ENCODE measurements at regions not wholly inside any gene's neighbourhood (a gene's known extent, or its start where the extent isn't known, plus 50 kb on each side); places are given as distances from the start of the nearest gene placed in this dataset.

DNA sequence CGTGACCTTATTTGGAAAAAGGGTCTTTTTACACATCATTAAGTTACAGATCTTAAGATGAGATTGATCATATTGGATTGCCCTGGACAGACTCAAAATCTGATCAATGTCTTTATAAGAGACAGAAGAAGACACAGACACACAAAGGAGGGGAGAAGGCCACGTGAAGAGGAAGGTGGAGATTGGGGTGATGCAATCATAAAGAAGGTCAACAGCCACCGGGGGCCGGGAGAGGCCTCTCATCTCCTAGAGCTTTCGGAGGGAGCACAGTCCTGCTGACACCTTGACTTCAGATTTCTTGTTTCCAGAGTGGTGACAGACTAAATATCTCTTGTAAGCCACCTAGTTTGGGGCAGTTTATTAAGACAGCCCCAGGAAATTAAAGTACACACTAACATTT, 204.6 kb upstream of the CSF3R start:
- no peak for DNase-seq (ENCODE audit: low read depth, low spot score)

GRCh38 chr1:36675931-36676562, 193.3 kb upstream of the CSF3R start:
- no peak for DNase-seq (ENCODE audit: low read depth, low spot score)

DNA sequence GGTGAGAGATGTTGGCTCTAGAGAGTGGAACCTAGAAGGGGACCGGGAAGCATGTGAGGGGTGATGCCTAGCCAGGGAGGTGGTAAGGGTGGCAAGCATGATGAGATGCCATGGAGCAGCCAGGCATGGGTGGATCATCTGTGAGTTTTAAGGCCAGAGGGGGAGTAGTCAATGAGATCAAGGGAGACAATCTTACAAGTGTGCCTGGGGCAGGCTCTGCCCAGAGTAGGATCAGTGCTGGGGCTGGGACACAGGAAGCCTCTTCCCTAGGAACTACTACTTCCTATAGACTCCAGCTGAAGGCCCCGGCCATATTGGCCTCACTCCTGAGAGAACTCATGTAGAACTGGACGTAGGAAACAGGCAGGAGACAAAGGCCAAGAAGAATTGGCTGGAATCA, 192.4 kb upstream of the CSF3R start:
- no peak for DNase-seq (ENCODE audit: low read depth, low spot score)

DNA sequence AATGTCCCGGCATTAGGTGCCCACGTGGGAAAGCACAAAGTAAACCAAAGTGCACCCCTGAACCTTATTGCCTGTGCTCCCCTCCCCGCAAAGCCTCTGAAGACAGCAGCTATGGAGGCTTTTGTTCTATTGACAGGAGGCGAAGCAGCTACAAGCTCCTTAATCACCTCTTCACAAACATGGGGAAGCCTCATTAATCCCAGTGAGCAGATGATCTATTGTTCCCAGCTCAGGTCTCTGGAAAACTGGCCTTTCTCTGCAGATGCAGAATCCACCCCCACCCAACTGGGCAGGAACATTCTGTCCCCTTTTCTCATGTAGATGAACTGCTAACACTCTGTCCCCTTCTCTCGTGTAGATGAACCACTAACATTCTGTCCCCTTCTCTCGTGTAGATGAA, 190.5 kb upstream of the CSF3R start:
- DNase-seq (ENCODE audit: low read depth, low spot score): no peak

DNA sequence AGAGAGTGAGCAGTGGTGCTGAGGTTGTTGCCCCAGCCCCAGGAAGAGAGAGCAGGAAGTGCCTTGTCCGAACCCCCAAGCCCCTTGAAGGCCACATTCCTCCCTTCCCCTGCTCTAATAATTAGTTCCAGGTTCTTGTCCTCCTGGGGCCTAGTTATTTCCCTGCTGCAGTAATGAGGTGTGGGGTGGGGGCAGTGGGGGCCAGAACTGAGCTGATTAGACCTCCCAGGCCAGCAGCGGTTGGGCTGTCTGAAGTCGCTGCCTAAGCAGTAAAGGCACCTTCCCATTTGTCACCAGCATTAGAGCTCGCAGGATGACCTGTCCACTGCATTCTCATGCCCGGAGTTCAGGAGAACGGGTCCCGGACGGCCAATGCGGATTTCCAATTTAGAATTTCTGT, 186.5 kb upstream of the CSF3R start:
- DNase-seq (ENCODE audit: low read depth, low spot score): no peak

DNA sequence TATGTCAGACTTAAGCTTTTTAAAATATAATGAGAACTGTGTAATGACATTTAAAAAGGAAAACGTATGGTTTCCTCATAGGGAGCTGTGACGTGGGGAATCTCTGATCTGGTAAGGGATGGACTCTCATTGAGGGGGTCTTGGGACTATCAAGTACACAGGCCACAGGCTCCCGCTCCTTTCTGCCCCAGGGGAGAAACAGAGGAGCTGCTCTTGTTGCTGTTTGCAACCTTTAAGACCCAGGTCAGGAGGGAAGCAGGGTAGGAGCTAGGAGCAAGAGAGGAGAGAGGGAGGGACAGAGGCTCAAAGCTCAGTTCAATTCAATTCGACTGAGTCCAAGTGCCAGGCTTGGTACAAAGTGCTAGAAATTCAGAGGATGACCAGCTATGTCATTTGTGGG, 185.1 kb upstream of the CSF3R start:
- no peak for DNase-seq (ENCODE audit: low read depth, low spot score)

- DNase-seq (ENCODE audit: low read depth, low spot score): no peak
These were observed 184.5 kb upstream of the CSF3R start for GRCh38 chr1:36667256-36667655.

GRCh38 chr1:36665478-36666080, 182.9 kb upstream of the CSF3R start:
- DNase-seq (ENCODE audit: low read depth, low spot score): no peak

GRCh38 chr1:36664571-36665287, 182.0 kb upstream of the CSF3R start:
- no peak for DNase-seq (ENCODE audit: low read depth, low spot score)

GRCh38 chr1:36663772-36664430, 181.2 kb upstream of the CSF3R start:
- DNase-seq (ENCODE audit: low read depth, low spot score): no peak

GRCh38 chr1:36658838-36659237, 176.1 kb upstream of the CSF3R start:
- no peak for DNase-seq (ENCODE audit: low read depth, low spot score)

- DNase-seq (ENCODE audit: low read depth, low spot score): no peak
These were observed 175.1 kb upstream of the CSF3R start for GRCh38 chr1:36657826-36658225.

DNA sequence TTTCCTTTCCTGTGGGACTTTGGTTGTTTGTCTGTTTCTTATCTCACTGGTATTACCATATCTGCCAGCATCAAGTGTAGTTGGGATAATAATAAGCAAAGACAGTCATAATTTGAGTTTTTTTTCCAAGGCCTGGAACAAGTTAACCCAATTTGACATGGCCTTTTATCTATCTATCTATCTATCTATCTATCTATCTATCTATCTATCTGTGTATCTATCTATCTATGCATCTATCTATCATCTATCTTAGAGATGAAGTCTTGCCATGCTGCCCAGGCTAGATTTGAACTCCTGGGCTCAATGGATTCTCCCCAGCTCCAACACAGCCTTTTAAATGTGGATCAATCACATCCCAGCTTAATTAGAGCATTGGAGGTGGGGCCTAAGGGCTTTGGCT, 174.1 kb upstream of the CSF3R start:
- no peak for DNase-seq (ENCODE audit: low read depth, low spot score)

DNA sequence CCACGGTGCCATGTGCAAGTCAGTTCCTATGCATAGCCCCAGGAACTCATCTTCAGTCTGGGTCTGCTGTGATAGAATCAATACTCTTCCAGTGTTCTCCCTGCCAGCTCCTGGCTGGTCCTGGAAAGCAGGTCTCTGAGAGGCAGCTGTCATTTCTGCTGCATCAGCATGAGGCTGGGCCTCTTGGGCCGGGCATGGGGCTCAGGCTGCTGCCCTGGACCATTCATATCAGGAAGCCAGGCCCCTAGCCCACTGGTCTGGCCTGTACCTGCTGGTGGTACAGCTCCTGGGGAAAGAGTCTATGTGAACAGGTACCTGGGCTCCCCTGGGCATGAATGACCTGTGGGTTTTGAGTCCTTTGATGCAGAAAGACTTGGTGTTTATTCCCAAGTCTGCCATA, 173.6 kb upstream of the CSF3R start:
- no peak for DNase-seq (ENCODE audit: low read depth, low spot score)

DNA sequence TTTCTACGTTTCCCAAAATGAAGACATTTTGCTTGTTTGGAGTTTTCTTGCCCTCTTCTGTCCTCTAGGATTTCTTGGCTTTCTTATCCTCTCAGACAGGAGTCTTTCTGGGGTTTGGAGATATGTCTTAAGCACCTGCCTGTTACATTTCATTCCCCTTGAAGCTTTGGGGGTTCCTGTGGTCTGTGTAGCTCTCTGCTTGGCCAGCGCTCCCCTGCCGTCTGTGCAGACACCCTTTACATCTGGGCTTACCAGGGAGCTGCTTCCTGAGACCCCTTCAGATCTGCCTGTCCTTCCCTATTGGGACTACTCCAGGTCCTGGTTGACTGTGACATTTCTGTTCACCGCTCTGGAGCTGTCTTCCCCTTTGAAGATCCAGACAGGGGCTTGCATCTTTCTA, 171.9 kb upstream of the CSF3R start:
- no peak for DNase-seq (ENCODE audit: low read depth, low spot score)

GRCh38 chr1:36653850-36654249, 171.1 kb upstream of the CSF3R start:
- no peak for DNase-seq (ENCODE audit: low read depth, low spot score)

DNA sequence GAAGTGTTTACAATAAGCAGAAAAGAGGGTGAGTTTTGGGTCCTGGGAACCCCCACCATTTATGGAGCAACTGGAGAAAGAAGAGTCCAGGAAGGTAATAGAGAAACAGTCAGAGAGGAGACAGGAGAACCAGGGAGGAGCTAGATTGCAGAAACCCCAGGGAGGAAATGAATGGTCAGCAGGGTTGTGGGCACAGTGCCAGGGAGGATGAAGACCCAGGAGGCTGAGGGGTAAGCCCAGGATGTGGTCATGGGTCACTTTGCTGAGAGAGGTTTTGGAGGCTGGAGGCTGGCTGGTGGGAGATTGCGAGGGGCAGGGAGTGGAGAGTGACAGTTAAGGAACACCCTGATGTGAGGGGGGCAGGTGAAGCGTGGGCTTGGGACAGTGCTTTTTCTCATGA, 169.9 kb upstream of the CSF3R start:
- DNase-seq (ENCODE audit: low read depth, low spot score): no peak

GRCh38 chr1:36652011-36652410, 169.3 kb upstream of the CSF3R start:
- no peak for DNase-seq (ENCODE audit: low read depth, low spot score)

- DNase-seq (ENCODE audit: low read depth, low spot score): no peak
These were observed 168.6 kb upstream of the CSF3R start for GRCh38 chr1:36651176-36651910.

GRCh38 chr1:36650200-36651065, 167.7 kb upstream of the CSF3R start:
- no peak for DNase-seq (ENCODE audit: low read depth, low spot score)

DNA sequence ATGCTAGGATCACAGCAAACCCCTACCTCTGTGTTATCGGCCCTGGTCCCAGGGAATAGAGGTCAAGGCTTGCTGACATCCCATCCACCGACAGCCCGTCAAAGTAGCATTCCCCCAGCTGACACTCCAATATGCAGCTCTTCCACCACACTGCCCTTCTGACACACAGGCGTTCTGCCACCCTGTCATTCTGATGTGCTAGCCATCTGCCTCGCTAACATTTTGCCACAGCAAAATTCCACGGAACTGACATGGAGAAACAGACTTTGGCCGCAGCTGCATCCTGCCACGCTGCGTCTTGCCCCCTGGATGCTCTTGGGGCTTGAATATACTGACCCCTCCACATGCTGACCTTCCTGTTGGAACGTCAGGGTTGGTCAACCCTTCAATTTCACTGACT, 163.2 kb upstream of the CSF3R start:
- no peak for DNase-seq (ENCODE audit: low read depth, low spot score)
